BLaER1 treated with 17β-estradiol and CSF1 and Interleukin-3, amounts not matched to agents 10 nM and 100 nM (cell line): ENCODE measurements at regions not wholly inside any gene's neighbourhood (a gene's known extent, or its start where the extent isn't known, plus 50 kb on each side); places are given as distances from the start of the nearest gene placed in this dataset.

Experiments used
- H3K27ac ChIP-seq, 11 experiments: shearing (Covaris generic); formaldehyde crosslinking; 2 replicates each; pipeline ENCODE4 v1.8.1; 2022
- H3K27me3 ChIP-seq, 11 experiments: shearing (Covaris generic); formaldehyde crosslinking; 2 replicates each; pipeline ENCODE4 v1.8.1; 2022
- H3K36me3 ChIP-seq, 11 experiments: shearing (Covaris generic); formaldehyde crosslinking; 2 replicates each; pipeline ENCODE4 v1.8.1; 2022
- H3K4me1 ChIP-seq, 10 experiments: shearing (Covaris generic); formaldehyde crosslinking; 2 replicates each; pipeline ENCODE4 v1.8.1; 2022
- H3K4me2 ChIP-seq, 11 experiments: shearing (Covaris generic); formaldehyde crosslinking; 2 replicates each; pipeline ENCODE4 v1.8.1; 2022
- H3K4me3 ChIP-seq, 10 experiments: shearing (Covaris generic); formaldehyde crosslinking; 2 replicates each; pipeline ENCODE4 v1.8.1; 2022
- H3K9ac ChIP-seq, 11 experiments: shearing (Covaris generic); formaldehyde crosslinking; 2 replicates each; pipeline ENCODE4 v1.8.1; 2022
- H3K9me3 ChIP-seq, 11 experiments: shearing (Covaris generic); formaldehyde crosslinking; replicated peaks in 1 of 11; 2 replicates each; pipeline ENCODE4 v1.8.1; 2022
- H4K20me1 ChIP-seq, 11 experiments: shearing (Covaris generic); formaldehyde crosslinking; 2 replicates each; pipeline ENCODE4 v1.8.1; 2022
- Cebpa-rat ChIP-seq, 11 experiments: shearing (Covaris generic); IDR thresholded peaks; 2 replicates each; pipeline ENCODE4 v1.8.1; 2022

GRCh38 chr4:11201256-11201655 is 227.4 kb downstream of the HS3ST1 start:
- Histone ChIP-seq H3K9ac (no peak overlapping the region), H3K27me3 (no peaks in the 10 kb centered on the region), H4K20me1 (no peaks in the 10 kb centered on the region), H3K9me3 (no peaks in the 10 kb centered on the region; a peak in 1 of 22 replicates), H3K4me1 (no peaks in the 10 kb centered on the region), H3K36me3 (no peaks in the 10 kb centered on the region), H3K4me2 (no peak overlapping the region), H3K4me3 (no peak overlapping the region), H3K27ac (no peak overlapping the region)
- no peak for TF ChIP-seq Cebpa-rat (IDR thresholded peaks at IDR 0.05)

- Histone ChIP-seq H3K4me3 (no peak overlapping the region), H3K27ac (no peak overlapping the region), H3K9me3 (peaks cover 0 to 6% (median 0%) of the 10 kb centered on the region in 11 experiments; a peak in 2 of 22 replicates), H3K27me3 (no peaks in the 10 kb centered on the region), H3K36me3 (no peaks in the 10 kb centered on the region), H3K9ac (no peak overlapping the region), H3K4me1 (peaks cover 0 to 6% (median 0%) of the 10 kb centered on the region in 10 experiments; a peak in 5 of 20 replicates), H4K20me1 (no peaks in the 10 kb centered on the region), H3K4me2 (no peak overlapping the region)
- TF ChIP-seq Cebpa-rat (IDR thresholded peaks at IDR 0.05) = no peak
Observed at GRCh38 chr4:11198516-11199305, 230.0 kb downstream of the HS3ST1 start.

- no peak overlapping the region for H3K4me3 ChIP-seq
- peaks cover 0 to 6% (median 0%) of the 10 kb centered on the region in 11 experiments; a peak in 4 of 22 replicates for H3K9me3 ChIP-seq
- peaks cover 0 to 6% (median 0%) of the 10 kb centered on the region in 10 experiments; a peak in 5 of 20 replicates for H3K4me1 ChIP-seq
- no peak overlapping the region for H3K4me2 ChIP-seq
- H3K36me3 ChIP-seq = no peaks in the 10 kb centered on the region
- H3K27ac ChIP-seq = no peak overlapping the region
- H4K20me1 ChIP-seq = no peaks in the 10 kb centered on the region
- no peak for TF ChIP-seq Cebpa-rat (IDR thresholded peaks at IDR 0.05)
- no peaks in the 10 kb centered on the region for H3K27me3 ChIP-seq
- no peak overlapping the region for H3K9ac ChIP-seq
Observed at GRCh38 chr4:11197631-11198341, 230.9 kb downstream of the HS3ST1 start.

- Histone ChIP-seq H3K27ac (no peak overlapping the region), H3K9me3 (peaks cover 0 to 6% (median 0%) of the 10 kb centered on the region in 11 experiments; a peak in 4 of 22 replicates), H3K4me1 (peaks cover 0 to 6% (median 0%) of the 10 kb centered on the region in 10 experiments; a peak in 5 of 20 replicates), H3K4me3 (no peak overlapping the region), H3K4me2 (no peak overlapping the region), H3K27me3 (no peaks in the 10 kb centered on the region), H3K36me3 (no peaks in the 10 kb centered on the region), H4K20me1 (no peaks in the 10 kb centered on the region), H3K9ac (no peak overlapping the region)
- TF ChIP-seq Cebpa-rat (IDR thresholded peaks at IDR 0.05) = no peak
Observed at GRCh38 chr4:11196927-11197522, 231.7 kb downstream of the HS3ST1 start.

- no peak for TF ChIP-seq Cebpa-rat (IDR thresholded peaks at IDR 0.05)
- H3K36me3 ChIP-seq = no peaks in the 10 kb centered on the region
- no peaks in the 10 kb centered on the region for H4K20me1 ChIP-seq
- no peaks in the 10 kb centered on the region for H3K27me3 ChIP-seq
- no peak overlapping the region for H3K4me2 ChIP-seq
- no peak overlapping the region for H3K9ac ChIP-seq
- H3K27ac ChIP-seq = no peak overlapping the region
- H3K4me1 ChIP-seq = peaks cover 14 to 25% (median 19%) of the 10 kb centered on the region in 10 experiments
- peaks cover 0 to 6% (median 0%) of the 10 kb centered on the region in 11 experiments; a peak in 4 of 22 replicates for H3K9me3 ChIP-seq
- no peak overlapping the region for H3K4me3 ChIP-seq
Observed at GRCh38 chr4:11194431-11194830, 234.3 kb downstream of the HS3ST1 start.

- H3K27me3 ChIP-seq = no peaks in the 10 kb centered on the region
Observed at GRCh38 chr4:11189756-11190155, 238.9 kb downstream of the HS3ST1 start.

GRCh38 chr4:11183356-11183740 is 245.3 kb downstream of the HS3ST1 start:
- no peak overlapping the region for H3K4me2 ChIP-seq
- H3K27ac ChIP-seq = no peak overlapping the region
- no peak overlapping the region for H3K4me3 ChIP-seq
- H3K9me3 ChIP-seq = peaks cover 0 to 8% (median 4%) of the 10 kb centered on the region in 11 experiments; a peak in 5 of 22 replicates
- no peak for TF ChIP-seq Cebpa-rat (IDR thresholded peaks at IDR 0.05)
- H3K36me3 ChIP-seq = no peaks in the 10 kb centered on the region
- no peaks in the 10 kb centered on the region for H3K27me3 ChIP-seq
- H3K9ac ChIP-seq = no peak overlapping the region
- H4K20me1 ChIP-seq = no peaks in the 10 kb centered on the region
- H3K4me1 ChIP-seq = peaks cover 0 to 11% (median 10%) of the 10 kb centered on the region in 10 experiments; a peak in 14 of 20 replicates

More at GRCh38 chr4:11189756-11190155, 238.9 kb downstream of the HS3ST1 start:
- peaks cover 0 to 14% (median 6%) of the 10 kb centered on the region in 11 experiments; a peak in 7 of 22 replicates for H3K9me3 ChIP-seq
- peak overlapping the region in 7 of 11 experiments; percentile 15 to 63 (median 44); a peak in 13 of 22 replicates for H3K9ac ChIP-seq
- H4K20me1 ChIP-seq = no peaks in the 10 kb centered on the region
- peaks cover 23 to 41% (median 39%) of the 10 kb centered on the region in 10 experiments for H3K4me1 ChIP-seq
- H3K4me3 ChIP-seq = peak overlapping the region in 7 of 10 experiments; percentile 28 to 54 (median 41); a peak in 11 of 20 replicates
- peak overlapping the region in 8 of 11 experiments; percentile 40 to 74 (median 58); a peak in 16 of 22 replicates for H3K27ac ChIP-seq
- no peaks in the 10 kb centered on the region for H3K36me3 ChIP-seq
- TF ChIP-seq Cebpa-rat (IDR thresholded peaks at IDR 0.05) = no peak
- H3K4me2 ChIP-seq = peak overlapping the region; percentile 57 to 94 (median 86)

GRCh38 chr4:11182586-11183355 is 245.9 kb downstream of the HS3ST1 start:
- H3K4me1 ChIP-seq = peaks cover 0 to 5% (median 4%) of the 10 kb centered on the region in 10 experiments; a peak in 14 of 20 replicates
- no peak overlapping the region for H3K9ac ChIP-seq
- no peak overlapping the region for H3K4me2 ChIP-seq
- H4K20me1 ChIP-seq = no peaks in the 10 kb centered on the region
- no peak overlapping the region for H3K4me3 ChIP-seq
- TF ChIP-seq Cebpa-rat (IDR thresholded peaks at IDR 0.05) = no peak
- no peaks in the 10 kb centered on the region for H3K36me3 ChIP-seq
- H3K27me3 ChIP-seq = no peaks in the 10 kb centered on the region
- no peak overlapping the region for H3K27ac ChIP-seq
- H3K9me3 ChIP-seq = peaks cover 0 to 8% (median 4%) of the 10 kb centered on the region in 11 experiments; a peak in 5 of 22 replicates
